OCI-LY3 (cell line): ENCODE measurements at regions not wholly inside any gene's neighbourhood (a gene's known extent, or its start where the extent isn't known, plus 50 kb on each side); places are given as distances from the start of the nearest gene placed in this dataset.

Experiments used
- H2AFZ ChIP-seq: fragments of 200-600, 300-600 bp; shearing (Covaris generic); 2 replicates; pipeline ENCODE4 v1.6.0; 2014; ENCODE audit warnings: antibody characterized with exemption, low read depth, low read length
- H3K27ac ChIP-seq: fragments of 200-600, 300-600 bp; sonication (generic); 2 replicates; pipeline ENCODE4 v1.5.1; 2014; ENCODE audit warnings: mild to moderate bottlenecking, low read length, moderate library complexity, mixed read lengths
- H3K27me3 ChIP-seq: fragments of 200-600, 300-600 bp; sonication (generic); 2 replicates; pipeline ENCODE4 v1.6.1; 2014; ENCODE audit warnings: low read depth, low read length, mixed read lengths
- H3K36me3 ChIP-seq: fragments of 200-600, 300-600 bp; sonication (generic); replicated peaks from 2 replicates; pipeline ENCODE3; 2014; ENCODE audit warnings: low read depth, low read length, mixed read lengths
- H3K4me1 ChIP-seq: fragments of 300-600, 200-600 bp; sonication (generic); 2 replicates; pipeline ENCODE4 v1.6.1; 2014; ENCODE audit warnings: low read length, mixed read lengths
- H3K4me2 ChIP-seq: fragments of 200-600, 300-600 bp; sonication (generic); 2 replicates; pipeline ENCODE4 v1.6.1; 2014; ENCODE audit warnings: low read length, mixed read lengths
- H3K4me3 ChIP-seq: fragments of 300-600, 200-600 bp; sonication (generic); 2 replicates; pipeline ENCODE4 v1.5.1; 2014; ENCODE audit warnings: antibody characterized with exemption, mild to moderate bottlenecking, low read length, moderate library complexity
- H3K79me2 ChIP-seq: fragments of 300-600, 200-600 bp; shearing (Covaris generic); 2 replicates; pipeline ENCODE4 v1.6.1; 2014; ENCODE audit warnings: mild to moderate bottlenecking, low read length, mixed read lengths
- H3K9ac ChIP-seq: fragments of 300-600, 200-600 bp; shearing (Covaris generic); 2 replicates; pipeline ENCODE4 v1.6.0; 2014; ENCODE audit warnings: mild to moderate bottlenecking, low read length, moderate library complexity
- H3K9me3 ChIP-seq: fragments of 200-600, 300-600 bp; shearing (Covaris generic); 2 replicates; pipeline ENCODE4 v1.6.1; 2014; ENCODE audit warnings: low read length, mixed read lengths; ENCODE audit not compliant: insufficient read depth
- H4K20me1 ChIP-seq: fragments of 200-600, 300-600 bp; sonication (generic); 2 replicates; pipeline ENCODE4 v1.6.1; 2016; ENCODE audit warnings: low read length, mixed read lengths; ENCODE audit not compliant: insufficient read depth
- CTCF ChIP-seq: fragments of 200-600, 300-600 bp; sonication (generic); IDR thresholded peaks from 2 replicates; pipeline ENCODE4 v1.5.1; 2014; ENCODE audit warnings: antibody characterized with exemption, low read length, low read depth
- EZH2phosphoT487 ChIP-seq: fragments of 200-600 bp; shearing (Covaris generic); IDR thresholded peaks from 2 replicates; pipeline ENCODE4 v1.6.1; 2018; ENCODE audit warnings: antibody characterized with exemption, mixed run types, low read depth

- no peak overlapping the region for H2AFZ ChIP-seq
- TF ChIP-seq CTCF (no peak), EZH2phosphoT487 (no peak)
- H3K4me1 ChIP-seq = no peaks in the 10 kb centered on the region
- no peaks in the 10 kb centered on the region for H3K9me3 ChIP-seq
- no peak overlapping the region for H3K4me2 ChIP-seq
- no peaks in the 10 kb centered on the region for H3K27me3 ChIP-seq
- no peak overlapping the region for H3K27ac ChIP-seq
- no peaks in the 10 kb centered on the region for H4K20me1 ChIP-seq
- H3K36me3 ChIP-seq = no peaks in the 10 kb centered on the region
- no peak overlapping the region for H3K9ac ChIP-seq
- H3K79me2 ChIP-seq = no peaks in the 10 kb centered on the region
- H3K4me3 ChIP-seq = no peak overlapping the region
These were observed 85.0 kb upstream of the PAX2 start for GRCh38 chr10:100660365-100660764.

GRCh38 chr10:100660945-100661344 is 84.4 kb upstream of the PAX2 start:
- TF ChIP-seq EZH2phosphoT487 = no peak
- TF ChIP-seq CTCF = no peak

GRCh38 chr10:100661520-100661919 is 83.9 kb upstream of the PAX2 start:
- H3K27ac ChIP-seq = no peak overlapping the region
- no peak for TF ChIP-seq CTCF
- no peak for TF ChIP-seq EZH2phosphoT487
- H4K20me1 ChIP-seq = no peaks in the 10 kb centered on the region
- no peak overlapping the region for H2AFZ ChIP-seq
- no peak overlapping the region for H3K4me3 ChIP-seq
- H3K36me3 ChIP-seq = no peaks in the 10 kb centered on the region
- H3K4me2 ChIP-seq = no peak overlapping the region
- H3K79me2 ChIP-seq = no peaks in the 10 kb centered on the region
- H3K4me1 ChIP-seq = no peaks in the 10 kb centered on the region
- no peak overlapping the region for H3K9ac ChIP-seq
- H3K27me3 ChIP-seq = no peaks in the 10 kb centered on the region
- H3K9me3 ChIP-seq = no peaks in the 10 kb centered on the region

More at GRCh38 chr10:100660945-100661344, 84.4 kb upstream of the PAX2 start:
- Histone ChIP-seq H3K9me3 (no peaks in the 10 kb centered on the region), H3K4me2 (no peak overlapping the region), H3K27me3 (no peaks in the 10 kb centered on the region), H3K4me3 (no peak overlapping the region), H4K20me1 (no peaks in the 10 kb centered on the region), H2AFZ (no peak overlapping the region), H3K27ac (no peak overlapping the region), H3K4me1 (no peaks in the 10 kb centered on the region), H3K36me3 (no peaks in the 10 kb centered on the region), H3K79me2 (no peaks in the 10 kb centered on the region), H3K9ac (no peak overlapping the region)

GRCh38 chr10:100662067-100662466 is 83.3 kb upstream of the PAX2 start:
- H3K79me2 ChIP-seq = no peaks in the 10 kb centered on the region
- no peaks in the 10 kb centered on the region for H3K36me3 ChIP-seq
- no peak overlapping the region for H3K4me3 ChIP-seq
- H3K4me1 ChIP-seq = no peaks in the 10 kb centered on the region
- no peak for TF ChIP-seq EZH2phosphoT487
- TF ChIP-seq CTCF = no peak
- no peak overlapping the region for H2AFZ ChIP-seq
- no peak overlapping the region for H3K27ac ChIP-seq
- H3K27me3 ChIP-seq = no peaks in the 10 kb centered on the region
- no peak overlapping the region for H3K4me2 ChIP-seq
- H4K20me1 ChIP-seq = no peaks in the 10 kb centered on the region
- no peak overlapping the region for H3K9ac ChIP-seq
- no peaks in the 10 kb centered on the region for H3K9me3 ChIP-seq
